8988T (cell line): ENCODE measurements at regions not wholly inside any gene's neighbourhood (a gene's known extent, or its start where the extent isn't known, plus 50 kb on each side); places are given as distances from the start of the nearest gene placed in this dataset.
"Not testable (repeated sequence)": the region's sequence is repeated elsewhere in the genome, so short reads cannot be mapped to it uniquely, and the experiment has no call there.

ENCODE experiments used
- DNase-seq: peaks from one replicate; pipeline ENCODE4 v3.0.0; 2011

DNA sequence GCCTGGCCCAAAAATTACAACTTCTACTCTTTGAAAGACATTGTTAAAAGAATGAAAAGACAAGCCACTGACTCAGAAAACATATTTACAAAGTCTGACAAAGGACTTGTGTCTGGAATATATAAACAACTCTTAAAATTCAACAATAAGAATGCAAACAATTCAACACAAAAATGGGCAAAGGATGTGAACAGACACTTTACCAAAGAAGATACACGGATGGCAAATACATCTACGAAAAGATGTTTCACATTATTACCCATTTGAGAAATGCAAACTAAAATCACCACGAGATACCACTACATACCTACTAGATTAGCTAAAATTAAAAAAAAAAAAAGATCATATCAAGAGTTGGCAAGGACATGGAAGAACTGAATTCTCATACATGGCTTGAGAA is 80.8 kb upstream of the METRNL start:
- DNase-seq: no peak

- no peak for DNase-seq
Measured at GRCh38 chr17:83000738-83001137, 78.7 kb upstream of the METRNL start.

GRCh38 chr17:83002118-83002805 is 77.1 kb upstream of the METRNL start:
- peak; percentile 6 for DNase-seq

GRCh38 chr17:83004791-83005380 is 74.5 kb upstream of the METRNL start:
- DNase-seq: no peak

- peak; percentile 2 for DNase-seq
Measured at GRCh38 chr17:83005639-83006038, 73.8 kb upstream of the METRNL start.

GRCh38 chr17:83006515-83007455 is 72.6 kb upstream of the METRNL start:
- no peak for DNase-seq

- no peak for DNase-seq
Measured at GRCh38 chr17:83007504-83008185, 71.8 kb upstream of the METRNL start.

DNA sequence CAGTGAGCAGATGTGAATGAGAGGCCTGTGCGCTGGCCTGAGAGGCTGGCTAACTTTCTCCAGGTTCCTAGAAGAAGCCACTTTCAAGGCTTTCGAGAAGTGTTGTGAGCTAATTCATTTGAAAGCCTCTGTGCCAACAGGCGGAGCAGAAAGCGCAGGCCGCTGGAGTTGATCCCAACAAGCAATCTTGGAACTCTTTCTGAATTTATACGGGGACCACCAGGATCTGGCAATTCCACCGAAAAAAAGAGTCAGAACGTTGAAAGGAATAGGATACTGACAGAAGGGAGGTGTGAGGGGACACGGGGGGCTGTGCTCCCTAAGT is 71.3 kb upstream of the METRNL start:
- DNase-seq: no peak

- no peak for DNase-seq
Measured at GRCh38 chr17:83008526-83008925, 70.9 kb upstream of the METRNL start.

DNA sequence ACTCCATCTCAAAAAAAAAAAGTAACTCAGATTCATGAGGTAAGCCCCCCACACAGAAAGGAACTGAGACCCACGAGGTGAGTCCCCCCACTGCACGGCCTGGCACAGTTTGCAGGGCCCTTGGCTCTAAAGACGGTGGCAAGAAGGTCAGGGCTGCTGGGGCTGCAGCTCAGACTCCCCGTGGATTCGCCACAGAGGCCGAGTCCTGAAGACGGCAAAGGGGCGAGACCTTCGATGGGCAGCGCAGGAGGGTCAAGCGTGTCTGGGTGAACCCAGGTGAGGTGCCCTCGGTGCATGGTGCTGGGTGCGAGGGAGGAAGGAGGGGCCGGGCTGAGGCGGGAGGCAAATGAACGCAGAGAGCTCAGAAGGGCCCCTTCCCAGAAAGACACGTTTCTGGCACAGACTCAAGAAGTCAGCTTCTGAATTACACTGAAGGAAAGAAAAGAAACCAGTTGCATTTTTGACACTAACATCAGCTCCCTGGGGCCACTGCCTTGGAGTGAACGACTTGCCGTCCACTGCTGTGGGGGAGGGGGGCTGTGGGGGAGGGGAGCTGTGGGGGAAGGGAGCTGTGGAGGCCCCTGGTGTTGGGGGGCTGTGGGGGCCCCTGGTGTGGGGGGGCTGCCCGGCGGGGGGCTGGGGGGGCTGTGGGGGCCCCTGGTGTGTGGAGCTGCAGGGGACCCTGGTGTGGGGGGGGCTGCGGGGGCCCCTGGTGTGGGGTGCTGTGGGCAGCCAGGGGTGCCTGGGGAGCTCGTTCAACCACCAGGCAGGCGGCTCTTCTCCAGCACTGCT is 69.8 kb upstream of the METRNL start:
- DNase-seq: no peak

DNA sequence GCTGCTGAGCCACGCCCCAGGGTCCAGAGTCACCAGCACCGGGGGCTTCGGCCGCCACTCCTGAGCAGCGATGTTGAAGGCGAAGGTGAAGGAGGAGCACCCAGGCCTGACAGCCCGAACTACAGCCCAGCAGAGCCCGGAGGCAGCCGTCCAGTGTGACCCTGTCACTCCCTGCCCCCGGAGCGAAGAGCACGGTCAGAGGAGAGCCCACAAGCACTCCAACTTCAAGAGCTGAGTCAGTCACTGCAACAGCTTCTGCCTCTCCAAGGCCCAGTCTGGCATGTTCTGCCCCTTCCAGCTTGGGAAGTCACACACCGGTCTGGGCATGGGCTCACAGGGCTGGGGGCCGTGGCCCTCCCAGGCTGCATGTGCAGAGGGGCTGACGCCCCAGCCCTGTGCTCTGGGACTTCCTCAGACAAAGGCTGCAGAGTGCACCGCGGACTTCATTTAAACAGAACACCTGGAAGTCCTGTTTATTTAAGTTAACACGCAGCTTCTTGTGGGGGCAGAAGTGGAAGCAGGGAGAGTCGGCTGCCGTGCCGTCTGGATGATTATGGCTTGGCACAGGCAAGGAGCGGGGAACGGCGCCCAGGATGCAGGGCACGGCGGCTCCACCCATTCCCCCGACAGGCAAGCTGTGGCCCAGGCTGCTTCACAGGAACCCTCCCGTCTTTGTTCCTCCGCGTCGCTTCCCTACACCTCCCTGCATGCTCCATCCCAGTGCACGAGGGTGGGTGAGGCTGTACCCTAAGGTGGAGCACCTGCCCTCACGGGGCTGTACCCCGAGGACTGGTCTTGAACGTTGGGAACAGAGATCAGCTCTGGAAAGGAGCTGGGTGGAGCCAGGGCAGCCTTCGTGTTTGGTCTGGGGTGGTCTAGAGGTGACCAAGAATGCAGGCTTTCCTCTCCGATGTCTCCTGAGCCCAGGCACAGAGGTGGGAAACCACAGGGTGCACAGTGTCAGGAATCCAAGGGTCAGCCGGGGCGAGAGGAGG is 68.9 kb upstream of the METRNL start:
- DNase-seq: no peak

DNA sequence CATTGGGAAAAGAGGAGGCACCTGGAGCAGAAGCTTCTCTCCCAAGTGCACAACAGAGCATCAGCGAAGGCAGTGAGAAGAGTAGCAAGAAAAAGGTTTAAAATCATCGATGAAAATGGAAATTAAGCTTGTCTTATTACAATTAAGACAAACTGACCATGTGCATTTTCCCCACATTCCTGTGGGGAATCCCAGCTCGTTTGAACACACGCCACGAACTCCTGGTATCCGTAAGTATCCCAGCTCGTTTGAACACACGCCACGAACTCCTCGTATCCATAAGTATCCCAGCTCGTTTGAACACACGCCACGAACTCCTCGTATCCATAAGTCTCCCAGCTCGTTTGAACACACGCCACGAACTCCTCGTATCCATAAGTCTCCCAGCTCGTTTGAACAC is 67.7 kb upstream of the METRNL start:
- not testable (repeated sequence) for DNase-seq

DNA sequence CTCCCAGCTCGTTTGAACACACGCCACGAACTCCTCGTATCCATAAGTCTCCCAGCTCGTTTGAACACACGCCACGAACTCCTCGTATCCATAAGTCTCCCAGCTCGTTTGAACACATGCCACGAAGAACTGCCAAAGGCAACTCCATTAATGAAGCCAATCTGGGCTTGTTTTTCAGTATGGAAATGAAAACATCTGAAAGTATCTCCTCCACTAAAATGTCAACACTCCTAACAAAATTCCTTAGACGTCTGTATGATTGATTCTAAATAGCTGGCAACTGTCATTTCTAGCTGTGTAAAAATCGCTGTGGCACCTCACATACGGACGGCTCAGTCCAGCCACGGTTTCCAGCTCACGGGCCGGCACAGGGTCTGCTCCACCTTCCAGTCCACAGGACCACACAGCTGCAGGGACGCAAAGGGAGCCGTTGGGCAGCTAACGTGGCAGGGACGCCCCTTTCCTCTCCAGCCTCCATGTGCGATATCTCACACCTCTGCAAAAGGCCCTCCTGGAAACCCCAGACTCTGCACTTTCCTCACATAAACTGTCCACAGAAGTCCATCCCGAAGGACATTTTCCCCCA is 67.1 kb upstream of the METRNL start:
- no peak for DNase-seq

- DNase-seq: no peak
Measured at GRCh38 chr17:83012868-83013778, 66.3 kb upstream of the METRNL start.

- no peak for DNase-seq
Measured at GRCh38 chr17:83013779-83014117, 65.7 kb upstream of the METRNL start.

DNA sequence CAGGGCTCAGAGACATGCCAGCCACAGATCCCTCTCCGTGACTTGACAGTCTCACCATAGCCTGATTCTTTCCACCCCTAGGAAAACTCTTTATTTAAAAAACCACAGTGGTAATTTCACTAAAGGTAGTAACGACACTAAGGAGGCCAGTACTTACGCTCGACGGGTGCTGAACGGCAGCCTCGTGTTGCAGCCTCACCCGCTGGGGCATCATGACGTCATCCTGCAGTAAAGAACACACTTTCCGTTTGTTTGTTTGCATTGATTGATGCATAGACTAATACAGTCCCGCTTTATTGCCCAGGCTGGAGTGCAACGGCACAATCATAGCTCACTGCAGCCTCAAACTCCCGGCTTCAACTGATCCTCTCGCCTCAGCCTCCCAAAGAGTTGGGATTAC is 65.1 kb upstream of the METRNL start:
- no peak for DNase-seq

- DNase-seq: no peak
Measured at GRCh38 chr17:83014940-83015910, 64.2 kb upstream of the METRNL start.

GRCh38 chr17:83018658-83019193 is 60.7 kb upstream of the METRNL start:
- no peak for DNase-seq
